Lung microvascular endothelial cell (primary cell): ENCODE measurements at regions not wholly inside any gene's neighbourhood (a gene's known extent, or its start where the extent isn't known, plus 50 kb on each side); places are given as distances from the start of the nearest gene placed in this dataset.

ENCODE experiments used
- DNase-seq, 2 donors: peaks; one replicate each; pipeline versions ENCODE4 v3.0.0 to v3.0.0-alpha.2; 2010; ENCODE audit warnings: low read depth in 2 of 2

- no peak for DNase-seq
Measured at GRCh38 chr16:25340973-25341372, 83.3 kb upstream of the ZKSCAN2 start.

- no peak for DNase-seq
Measured at GRCh38 chr16:25317732-25318316, 60.2 kb upstream of the ZKSCAN2 start.

- no peak for DNase-seq
Measured at GRCh38 chr16:25311950-25312349, 54.3 kb upstream of the ZKSCAN2 start.

GRCh38 chr16:25311039-25311438, 53.4 kb upstream of the ZKSCAN2 start:
- no peak for DNase-seq
